ENCODE measurements at regions not wholly inside any gene's neighbourhood (a gene's known extent, or its start where the extent isn't known, plus 50 kb on each side); places are given as distances from the start of the nearest gene placed in this dataset.

GRCh38 chr11:26076233-26076990 is 255.5 kb upstream of the ANO3 start:
- no peak for TF ChIP-seq CTCF (IDR thresholded peaks at IDR 0.05)
- TF ChIP-seq POLR2A (IDR thresholded peaks at IDR 0.05), result no peak
- no peak for TF ChIP-seq POLR2AphosphoS5 (IDR thresholded peaks at IDR 0.05; ENCODE audit: insufficient read depth in 1 of 2, low read depth in 1 of 2)

Data from vagina (tissue), 2 donors.